Activated T-cell treated with anti-CD3 and anti-CD28 coated beads, Interleukin-2, amount 50 U/mL, for 24 hours (primary cell): ENCODE measurements at regions not wholly inside any gene's neighbourhood (a gene's known extent, or its start where the extent isn't known, plus 50 kb on each side); places are given as distances from the start of the nearest gene placed in this dataset.
"Not testable (repeated sequence)": the region's sequence is repeated elsewhere in the genome, so short reads cannot be mapped to it uniquely, and the experiment has no call there.

Source experiments
- DNase-seq: peaks from one replicate; pipeline ENCODE4 v3.0.0-alpha.2; 2020
- H3K27ac Mint-ChIP-seq: 2 replicates; pipeline ENCODE4 v1.8.0; 2020; ENCODE audit warnings: mild to moderate bottlenecking, mixed read lengths
- H3K27me3 Mint-ChIP-seq: 2 replicates; pipeline ENCODE4 v1.8.0; 2020; ENCODE audit warnings: mixed read lengths
- H3K36me3 Mint-ChIP-seq: 2 replicates; pipeline ENCODE4 v1.8.0; 2020; ENCODE audit warnings: low read depth, mixed read lengths
- H3K4me1 Mint-ChIP-seq: 2 replicates; pipeline ENCODE4 v1.8.0; 2020; ENCODE audit warnings: low read depth, mixed read lengths
- H3K4me3 Mint-ChIP-seq: 2 replicates; pipeline ENCODE4 v1.8.0; 2020; ENCODE audit warnings: mild to moderate bottlenecking, moderate library complexity, mixed read lengths
- H3K9me3 Mint-ChIP-seq: 2 replicates; pipeline ENCODE4 v1.8.0; 2020; ENCODE audit warnings: mixed read lengths

- no peaks in the 10 kb centered on the region for H3K4me1 Mint-ChIP-seq
- H3K27me3 Mint-ChIP-seq: no peaks in the 10 kb centered on the region
- DNase-seq: no peak
- H3K27ac Mint-ChIP-seq: no peak overlapping the region
- H3K36me3 Mint-ChIP-seq: no peaks in the 10 kb centered on the region
- peaks cover 4% of the 10 kb centered on the region for H3K9me3 Mint-ChIP-seq
- H3K4me3 Mint-ChIP-seq: no peak overlapping the region
Observed at GRCh38 chr1:82367456-82367855, 566.7 kb downstream of the ADGRL2 start.

DNA sequence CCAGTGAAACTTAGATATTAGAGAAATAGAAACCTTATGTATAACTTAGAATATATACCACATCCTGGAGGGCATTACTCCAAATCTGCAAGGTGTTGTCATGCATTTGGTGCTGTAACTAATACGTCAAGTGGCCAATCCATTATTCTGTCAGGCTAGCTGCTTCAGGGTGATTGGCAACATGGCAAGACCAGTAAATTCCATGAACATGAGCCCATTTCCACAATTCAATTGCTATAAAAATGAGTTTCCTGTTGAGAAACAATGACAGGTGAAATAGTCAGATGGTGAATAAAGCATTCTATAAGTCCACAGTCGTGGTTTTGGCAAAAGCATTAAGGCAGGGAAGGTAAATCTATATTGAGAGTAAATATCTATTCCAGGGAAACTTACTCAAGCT lies 566.0 kb downstream of the ADGRL2 start:
- Mint-ChIP-seq H3K36me3 (no peaks in the 10 kb centered on the region), H3K4me1 (no peaks in the 10 kb centered on the region), H3K27me3 (no peaks in the 10 kb centered on the region), H3K9me3 (peaks cover 4% of the 10 kb centered on the region), H3K27ac (no peak overlapping the region), H3K4me3 (no peak overlapping the region)
- DNase-seq: no peak

- H3K9me3 Mint-ChIP-seq, H3K4me1 Mint-ChIP-seq, DNase-seq, H3K27ac Mint-ChIP-seq, H3K4me3 Mint-ChIP-seq, H3K36me3 Mint-ChIP-seq, H3K27me3 Mint-ChIP-seq: not testable (repeated sequence)
Observed at GRCh38 chr1:82359541-82359940, 558.8 kb downstream of the ADGRL2 start.

DNA sequence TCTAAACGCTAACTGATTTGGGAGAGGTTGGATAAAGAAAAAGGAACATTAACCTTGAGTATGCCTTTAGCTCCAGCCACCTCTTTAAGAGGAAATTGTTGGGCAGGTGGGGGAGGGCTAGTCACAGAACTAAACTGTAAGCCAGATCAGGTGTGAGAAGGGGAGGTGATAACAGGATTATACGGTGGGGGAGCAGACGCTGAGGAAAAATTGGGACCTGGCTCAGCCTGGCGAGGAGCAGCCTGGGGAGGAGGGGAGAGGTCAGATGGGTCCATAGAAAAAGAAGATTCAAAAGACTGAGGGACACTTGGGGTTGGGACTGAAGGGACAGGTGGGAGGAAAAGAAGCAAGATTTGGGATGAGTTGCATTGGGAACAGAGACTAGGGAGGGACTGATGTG lies 558.0 kb downstream of the ADGRL2 start:
- not testable (repeated sequence) for H3K36me3 Mint-ChIP-seq, H3K9me3 Mint-ChIP-seq, H3K27me3 Mint-ChIP-seq, DNase-seq, H3K4me1 Mint-ChIP-seq, H3K4me3 Mint-ChIP-seq, H3K27ac Mint-ChIP-seq

GRCh38 chr1:82354546-82354945 lies 553.8 kb downstream of the ADGRL2 start:
- H3K9me3 Mint-ChIP-seq, DNase-seq, H3K36me3 Mint-ChIP-seq, H3K27ac Mint-ChIP-seq, H3K27me3 Mint-ChIP-seq, H3K4me3 Mint-ChIP-seq, H3K4me1 Mint-ChIP-seq: not testable (repeated sequence)

- H3K9me3 Mint-ChIP-seq: peaks cover 6% of the 10 kb centered on the region
- no peaks in the 10 kb centered on the region for H3K27me3 Mint-ChIP-seq
- H3K4me1 Mint-ChIP-seq: no peaks in the 10 kb centered on the region
- no peaks in the 10 kb centered on the region for H3K36me3 Mint-ChIP-seq
- no peak overlapping the region for H3K4me3 Mint-ChIP-seq
- H3K27ac Mint-ChIP-seq: no peak overlapping the region
- DNase-seq: no peak
Observed at GRCh38 chr1:82348487-82348886, 547.8 kb downstream of the ADGRL2 start.

DNA sequence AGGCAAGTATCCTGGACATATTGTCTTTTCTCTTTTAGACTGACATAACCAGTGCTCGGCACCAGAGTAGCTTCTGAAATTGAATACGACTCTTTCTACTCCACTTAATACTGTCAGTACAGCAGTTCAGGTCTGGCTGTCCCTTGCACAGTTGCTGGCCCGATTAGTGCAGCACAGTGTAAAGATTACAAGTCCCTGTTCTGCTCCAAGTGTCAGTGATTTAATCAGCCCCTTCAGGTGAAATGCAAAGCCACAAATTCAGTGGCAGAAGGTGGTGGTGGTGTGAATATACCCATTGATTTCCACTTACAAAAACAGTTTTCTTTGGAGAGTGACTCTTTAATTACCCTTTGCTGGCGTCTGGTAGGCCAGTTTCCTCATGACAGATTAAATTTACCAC lies 545.4 kb downstream of the ADGRL2 start:
- no peak overlapping the region for H3K27ac Mint-ChIP-seq
- peaks cover 6% of the 10 kb centered on the region for H3K9me3 Mint-ChIP-seq
- no peaks in the 10 kb centered on the region for H3K4me1 Mint-ChIP-seq
- DNase-seq: no peak
- no peak overlapping the region for H3K4me3 Mint-ChIP-seq
- no peaks in the 10 kb centered on the region for H3K36me3 Mint-ChIP-seq
- H3K27me3 Mint-ChIP-seq: no peaks in the 10 kb centered on the region

DNA sequence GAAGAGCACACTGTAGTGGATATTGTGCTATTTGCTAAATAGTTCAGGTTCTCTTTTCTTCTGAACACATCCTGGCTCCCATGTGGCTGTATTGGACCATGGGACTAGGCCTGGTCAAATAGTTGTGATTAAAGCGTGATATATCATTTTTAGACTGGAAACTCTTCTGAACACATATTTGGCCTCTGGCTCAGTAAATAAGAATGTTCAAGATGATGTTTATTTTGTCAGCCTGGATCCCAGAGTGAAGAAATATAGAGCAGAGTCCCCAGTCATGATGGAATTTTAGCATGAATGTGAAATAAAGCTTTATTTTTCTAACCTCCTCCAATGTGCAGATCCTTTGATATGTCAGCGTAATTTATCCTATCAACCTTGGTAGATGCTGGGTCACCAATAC lies 542.6 kb downstream of the ADGRL2 start:
- Mint-ChIP-seq H3K4me3 (no peak overlapping the region), H3K4me1 (no peaks in the 10 kb centered on the region), H3K27me3 (no peaks in the 10 kb centered on the region), H3K9me3 (no peaks in the 10 kb centered on the region), H3K36me3 (no peaks in the 10 kb centered on the region), H3K27ac (no peak overlapping the region)
- DNase-seq: no peak

DNA sequence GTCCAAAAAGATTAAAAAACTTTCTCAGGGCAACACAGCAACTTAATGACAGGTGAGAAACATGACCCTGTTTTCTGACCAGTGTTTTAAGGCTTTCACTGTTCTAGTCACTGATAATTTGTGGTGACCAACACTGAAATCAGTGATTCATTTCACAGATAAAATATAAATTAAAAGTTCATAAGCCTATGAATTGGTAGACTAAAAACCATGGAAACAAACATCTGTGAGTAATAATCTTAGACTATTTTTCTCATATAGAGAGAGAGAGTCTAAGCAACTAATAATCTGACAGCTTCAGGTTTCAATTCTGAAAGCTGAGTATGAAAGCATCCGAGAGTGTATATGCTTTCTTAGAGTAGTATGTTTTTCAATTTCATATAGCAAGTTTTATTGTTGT lies 536.9 kb downstream of the ADGRL2 start:
- no peak overlapping the region for H3K27ac Mint-ChIP-seq
- H3K36me3 Mint-ChIP-seq: no peaks in the 10 kb centered on the region
- H3K4me1 Mint-ChIP-seq: no peaks in the 10 kb centered on the region
- H3K4me3 Mint-ChIP-seq: no peak overlapping the region
- DNase-seq: no peak
- H3K9me3 Mint-ChIP-seq: peaks cover 2% of the 10 kb centered on the region
- H3K27me3 Mint-ChIP-seq: no peaks in the 10 kb centered on the region

GRCh38 chr1:82330330-82330729 lies 529.6 kb downstream of the ADGRL2 start:
- H3K4me3 Mint-ChIP-seq: no peak overlapping the region
- no peak overlapping the region for H3K27ac Mint-ChIP-seq
- H3K4me1 Mint-ChIP-seq: no peaks in the 10 kb centered on the region
- H3K9me3 Mint-ChIP-seq: peaks cover 2% of the 10 kb centered on the region
- no peaks in the 10 kb centered on the region for H3K27me3 Mint-ChIP-seq
- H3K36me3 Mint-ChIP-seq: no peaks in the 10 kb centered on the region
- no peak for DNase-seq

DNA sequence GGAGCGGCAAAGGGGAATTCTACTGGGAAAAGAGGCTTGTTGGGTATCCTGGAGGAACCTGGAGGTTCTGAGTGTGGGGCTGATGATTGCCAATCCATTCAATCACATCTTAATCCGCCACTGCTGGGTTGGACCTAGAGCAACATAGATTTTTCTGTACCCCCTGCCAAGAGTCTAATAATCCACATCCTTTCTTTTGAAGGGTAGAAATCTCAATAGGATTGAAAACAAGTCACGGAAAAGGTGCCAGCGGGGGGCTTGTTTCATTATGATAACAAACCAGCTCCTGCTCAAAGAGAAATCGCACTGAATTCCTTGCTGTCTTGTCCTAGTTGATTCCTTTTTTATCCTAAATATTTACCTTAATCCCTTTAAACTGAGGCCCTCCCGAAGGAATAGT lies 528.5 kb downstream of the ADGRL2 start:
- Mint-ChIP-seq H3K36me3 (no peaks in the 10 kb centered on the region), H3K4me3 (no peak overlapping the region), H3K4me1 (no peaks in the 10 kb centered on the region), H3K27me3 (no peaks in the 10 kb centered on the region), H3K27ac (no peak overlapping the region), H3K9me3 (peaks cover 2% of the 10 kb centered on the region)
- no peak for DNase-seq

DNA sequence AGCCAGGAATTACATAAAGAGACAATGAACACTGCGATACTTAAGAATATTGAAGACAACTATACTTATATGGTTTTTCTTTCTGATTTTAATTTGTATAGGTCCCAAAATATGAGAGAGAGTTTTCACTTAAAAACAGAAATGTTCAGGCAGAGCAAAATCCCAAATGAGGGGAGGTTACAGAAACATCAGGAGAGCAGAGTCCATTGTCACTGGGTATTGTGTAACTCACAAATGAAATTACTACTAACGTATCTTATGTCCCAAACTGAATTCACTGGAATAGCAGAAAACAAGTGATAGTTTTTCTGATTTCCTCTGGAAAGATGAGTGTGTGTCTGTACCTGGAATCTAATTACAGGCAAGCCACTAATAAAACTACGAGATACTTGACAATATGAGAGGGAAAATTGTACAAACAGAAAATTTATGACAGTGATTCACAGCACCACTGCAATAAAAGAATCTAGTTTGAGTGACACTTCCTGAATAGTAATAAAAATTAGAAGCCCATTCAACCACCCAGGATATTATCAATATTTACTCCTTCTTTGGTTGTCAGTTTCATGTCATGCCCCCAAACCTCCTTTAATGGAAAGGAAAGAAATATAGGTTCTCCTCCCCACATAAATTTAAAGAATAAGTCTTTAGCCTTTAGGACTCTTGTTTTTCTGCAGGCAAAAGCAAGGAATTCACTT lies 522.6 kb downstream of the ADGRL2 start:
- H3K4me3 Mint-ChIP-seq: no peak overlapping the region
- no peak for DNase-seq
- no peaks in the 10 kb centered on the region for H3K36me3 Mint-ChIP-seq

DNA sequence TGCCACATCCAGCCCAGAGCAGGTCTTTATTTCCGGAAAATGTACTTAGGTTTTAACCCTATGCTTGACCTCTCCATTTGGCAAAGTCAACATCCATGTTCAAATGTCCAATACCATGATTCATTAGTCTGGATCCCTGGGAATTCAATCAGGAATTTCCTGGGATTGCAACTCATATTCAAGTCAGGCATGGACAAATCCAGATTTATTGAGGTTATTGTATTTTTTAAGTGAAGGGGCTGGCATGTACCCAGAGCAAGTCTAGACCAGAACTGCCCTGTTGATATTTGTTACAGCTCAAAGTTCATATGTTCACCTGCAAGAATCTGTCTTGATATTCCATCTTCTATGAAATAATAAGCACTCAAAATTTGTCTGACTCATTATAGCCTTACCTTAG lies 521.1 kb downstream of the ADGRL2 start:
- no peak for DNase-seq
- H3K4me3 Mint-ChIP-seq: no peak overlapping the region
- H3K9me3 Mint-ChIP-seq: peaks cover 2% of the 10 kb centered on the region
- H3K27me3 Mint-ChIP-seq: no peaks in the 10 kb centered on the region
- no peak overlapping the region for H3K27ac Mint-ChIP-seq
- H3K36me3 Mint-ChIP-seq: no peaks in the 10 kb centered on the region
- no peaks in the 10 kb centered on the region for H3K4me1 Mint-ChIP-seq

More for the DNA sequence above, 522.6 kb downstream of the ADGRL2 start:
- Mint-ChIP-seq H3K27me3 (no peaks in the 10 kb centered on the region), H3K4me1 (no peaks in the 10 kb centered on the region), H3K9me3 (peaks cover 2% of the 10 kb centered on the region), H3K27ac (no peak overlapping the region)

DNA sequence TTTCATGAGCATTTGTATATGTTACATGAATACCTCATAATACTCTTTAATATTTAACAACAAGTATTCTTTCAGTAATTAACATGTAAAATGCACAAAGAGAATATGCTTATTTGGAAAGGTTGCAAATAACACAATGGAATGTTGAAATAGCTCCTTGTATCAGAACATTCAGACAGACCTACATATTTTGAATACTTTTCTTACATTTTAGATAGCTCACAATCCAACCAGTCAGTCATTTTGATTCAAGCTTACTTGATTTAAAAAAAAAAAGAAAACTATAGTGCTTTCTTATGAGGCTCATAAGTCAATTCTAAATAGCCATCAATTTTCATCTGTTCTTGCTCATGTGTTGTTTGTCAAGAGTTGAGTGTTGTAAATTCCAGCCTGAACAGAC lies 518.8 kb downstream of the ADGRL2 start:
- Mint-ChIP-seq H3K4me3 (no peak overlapping the region), H3K27me3 (no peaks in the 10 kb centered on the region), H3K4me1 (no peaks in the 10 kb centered on the region), H3K27ac (no peak overlapping the region), H3K9me3 (peaks cover 2% of the 10 kb centered on the region), H3K36me3 (no peaks in the 10 kb centered on the region)
- no peak for DNase-seq

- Mint-ChIP-seq H3K36me3 (no peaks in the 10 kb centered on the region), H3K27me3 (no peaks in the 10 kb centered on the region), H3K4me1 (no peaks in the 10 kb centered on the region), H3K27ac (no peak overlapping the region), H3K9me3 (peaks cover 2% of the 10 kb centered on the region), H3K4me3 (no peak overlapping the region)
- no peak for DNase-seq
Observed at GRCh38 chr1:82318921-82319320, 518.2 kb downstream of the ADGRL2 start.

- no peaks in the 10 kb centered on the region for H3K4me1 Mint-ChIP-seq
- H3K27ac Mint-ChIP-seq: no peak overlapping the region
- no peak for DNase-seq
- H3K36me3 Mint-ChIP-seq: no peaks in the 10 kb centered on the region
- no peaks in the 10 kb centered on the region for H3K27me3 Mint-ChIP-seq
- H3K9me3 Mint-ChIP-seq: peaks cover 2% of the 10 kb centered on the region
- H3K4me3 Mint-ChIP-seq: no peak overlapping the region
Observed at GRCh38 chr1:82318265-82318664, 517.5 kb downstream of the ADGRL2 start.
